ENCODE measurements at regions not wholly inside any gene's neighbourhood (a gene's known extent, or its start where the extent isn't known, plus 50 kb on each side); places are given as distances from the start of the nearest gene placed in this dataset.

- peaks cover 5% of the 10 kb centered on the region for H3K4me1 ChIP-seq (ENCODE audit: control insufficient read depth, low read length)
- no peaks in the 10 kb centered on the region for H3K9me2 ChIP-seq (replicated peaks; ENCODE audit: control insufficient read depth, low read length)
- H4K20me1 ChIP-seq (ENCODE audit: control insufficient read depth, insufficient read depth, low read depth, low read length) = no peaks in the 10 kb centered on the region
- H3K9me3 ChIP-seq (ENCODE audit: control insufficient read depth, insufficient read depth, low read length) = no peaks in the 10 kb centered on the region
- no peak for TF ChIP-seq EZH2phosphoT487 (IDR thresholded peaks at IDR 0.05; ENCODE audit: borderline replicate concordance, low read length)
- TF ChIP-seq CTCF (IDR thresholded peaks at IDR 0.05; ENCODE audit: low read depth, low read length, poor library complexity, severe bottlenecking) = no peak
- no peaks in the 10 kb centered on the region for H3K27me3 ChIP-seq (ENCODE audit: control insufficient read depth, low read length)
- no peaks in the 10 kb centered on the region for H3K79me2 ChIP-seq (ENCODE audit: control insufficient read depth, low read length)
- no peaks in the 10 kb centered on the region for H3K36me3 ChIP-seq (ENCODE audit: control insufficient read depth, low read length)
- H3K4me2 ChIP-seq (ENCODE audit: low read length) = no peak overlapping the region
- H3K4me3 ChIP-seq (ENCODE audit: low read length) = no peak overlapping the region
- no peaks in the 10 kb centered on the region for H3F3A ChIP-seq (ENCODE audit: control insufficient read depth, insufficient read depth)
- H3K27ac ChIP-seq (ENCODE audit: low read depth, low read length) = no peak overlapping the region
Measured at GRCh38 chr13:80047406-80047805, 293.5 kb downstream of the SPRY2 start.

- Histone ChIP-seq H3K36me3 (ENCODE audit: control insufficient read depth, low read length) (no peaks in the 10 kb centered on the region), H3K4me2 (ENCODE audit: low read length) (no peak overlapping the region), H3F3A (ENCODE audit: control insufficient read depth, insufficient read depth) (no peaks in the 10 kb centered on the region), H3K4me3 (ENCODE audit: low read length) (no peak overlapping the region), H3K4me1 (ENCODE audit: control insufficient read depth, low read length) (no peaks in the 10 kb centered on the region), H3K9me3 (ENCODE audit: control insufficient read depth, insufficient read depth, low read length) (no peaks in the 10 kb centered on the region), H3K27me3 (ENCODE audit: control insufficient read depth, low read length) (no peaks in the 10 kb centered on the region), H3K79me2 (ENCODE audit: control insufficient read depth, low read length) (no peaks in the 10 kb centered on the region), H3K27ac (ENCODE audit: low read depth, low read length) (no peak overlapping the region), H4K20me1 (ENCODE audit: control insufficient read depth, insufficient read depth, low read depth, low read length) (no peaks in the 10 kb centered on the region), H3K9me2 (replicated peaks; ENCODE audit: control insufficient read depth, low read length) (no peaks in the 10 kb centered on the region)
- TF ChIP-seq CTCF (IDR thresholded peaks at IDR 0.05; ENCODE audit: low read depth, low read length, poor library complexity, severe bottlenecking) = no peak
- TF ChIP-seq EZH2phosphoT487 (IDR thresholded peaks at IDR 0.05; ENCODE audit: borderline replicate concordance, low read length) = no peak
Measured at GRCh38 chr13:80040981-80041317, 300.0 kb downstream of the SPRY2 start.

GRCh38 chr13:80040196-80040980, 300.5 kb downstream of the SPRY2 start:
- Histone ChIP-seq H3K27ac (ENCODE audit: low read depth, low read length) (no peak overlapping the region), H3K4me1 (ENCODE audit: control insufficient read depth, low read length) (no peaks in the 10 kb centered on the region), H3K79me2 (ENCODE audit: control insufficient read depth, low read length) (no peaks in the 10 kb centered on the region), H3K4me2 (ENCODE audit: low read length) (no peak overlapping the region), H3K27me3 (ENCODE audit: control insufficient read depth, low read length) (no peaks in the 10 kb centered on the region), H3K9me3 (ENCODE audit: control insufficient read depth, insufficient read depth, low read length) (no peaks in the 10 kb centered on the region), H3K9me2 (replicated peaks; ENCODE audit: control insufficient read depth, low read length) (no peaks in the 10 kb centered on the region), H3F3A (ENCODE audit: control insufficient read depth, insufficient read depth) (no peaks in the 10 kb centered on the region), H4K20me1 (ENCODE audit: control insufficient read depth, insufficient read depth, low read depth, low read length) (no peaks in the 10 kb centered on the region), H3K36me3 (ENCODE audit: control insufficient read depth, low read length) (no peaks in the 10 kb centered on the region), H3K4me3 (ENCODE audit: low read length) (no peak overlapping the region)
- TF ChIP-seq EZH2phosphoT487 (IDR thresholded peaks at IDR 0.05; ENCODE audit: borderline replicate concordance, low read length) (no peak), CTCF (IDR thresholded peaks at IDR 0.05; ENCODE audit: low read depth, low read length, poor library complexity, severe bottlenecking) (no peak)

All from DOHH2 (cell line).